ENCODE measurements at regions not wholly inside any gene's neighbourhood (a gene's known extent, or its start where the extent isn't known, plus 50 kb on each side); places are given as distances from the start of the nearest gene placed in this dataset.
"Not testable (repeated sequence)": the region's sequence is repeated elsewhere in the genome, so short reads cannot be mapped to it uniquely, and the experiment has no call there.

- TF ChIP-seq CTCF, POLR2A, EP300 (IDR thresholded peaks at IDR 0.05): not testable (repeated sequence)
Observed at GRCh38 chr11:97010997-97011396, 621.2 kb downstream of the JRKL start.
